ENCODE measurements at regions not wholly inside any gene's neighbourhood (a gene's known extent, or its start where the extent isn't known, plus 50 kb on each side); places are given as distances from the start of the nearest gene placed in this dataset.
"Not testable (repeated sequence)": the region's sequence is repeated elsewhere in the genome, so short reads cannot be mapped to it uniquely, and the experiment has no call there.

DNA sequence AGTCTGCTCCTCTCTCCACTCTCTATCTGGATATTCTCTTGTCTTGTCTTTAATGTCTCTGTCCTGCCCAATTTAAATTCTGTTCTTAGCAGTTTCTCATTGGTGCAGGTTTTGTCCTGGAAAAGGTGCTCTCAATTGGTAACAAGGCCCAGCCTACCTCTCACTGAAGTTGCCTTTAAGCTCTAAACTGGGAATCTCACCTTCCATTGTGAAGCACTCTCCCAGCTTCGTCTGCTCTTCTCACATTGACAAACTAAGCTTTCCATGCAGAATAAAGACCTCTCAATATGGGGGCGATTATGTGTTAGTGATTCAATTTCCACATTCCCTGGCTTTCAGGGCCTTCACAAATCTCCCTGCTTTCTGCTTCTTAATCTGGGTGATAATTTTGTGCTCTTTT, 1712.2 kb downstream of the GRIK2 start:
- H3K27ac Mint-ChIP-seq, result peak overlapping the region; percentile 31
- no peak for DNase-seq
- H3K36me3 Mint-ChIP-seq (ENCODE audit: low read depth), result no peaks in the 10 kb centered on the region
- H3K9me3 Mint-ChIP-seq, result peaks cover 3% of the 10 kb centered on the region
- no peak overlapping the region for H3K4me3 Mint-ChIP-seq
- no peaks in the 10 kb centered on the region for H3K4me1 Mint-ChIP-seq
- TF ChIP-seq, protein P1, sequence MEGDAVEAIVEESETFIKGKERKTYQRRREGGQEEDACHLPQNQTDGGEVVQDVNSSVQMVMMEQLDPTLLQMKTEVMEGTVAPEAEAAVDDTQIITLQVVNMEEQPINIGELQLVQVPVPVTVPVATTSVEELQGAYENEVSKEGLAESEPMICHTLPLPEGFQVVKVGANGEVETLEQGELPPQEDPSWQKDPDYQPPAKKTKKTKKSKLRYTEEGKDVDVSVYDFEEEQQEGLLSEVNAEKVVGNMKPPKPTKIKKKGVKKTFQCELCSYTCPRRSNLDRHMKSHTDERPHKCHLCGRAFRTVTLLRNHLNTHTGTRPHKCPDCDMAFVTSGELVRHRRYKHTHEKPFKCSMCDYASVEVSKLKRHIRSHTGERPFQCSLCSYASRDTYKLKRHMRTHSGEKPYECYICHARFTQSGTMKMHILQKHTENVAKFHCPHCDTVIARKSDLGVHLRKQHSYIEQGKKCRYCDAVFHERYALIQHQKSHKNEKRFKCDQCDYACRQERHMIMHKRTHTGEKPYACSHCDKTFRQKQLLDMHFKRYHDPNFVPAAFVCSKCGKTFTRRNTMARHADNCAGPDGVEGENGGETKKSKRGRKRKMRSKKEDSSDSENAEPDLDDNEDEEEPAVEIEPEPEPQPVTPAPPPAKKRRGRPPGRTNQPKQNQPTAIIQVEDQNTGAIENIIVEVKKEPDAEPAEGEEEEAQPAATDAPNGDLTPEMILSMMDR (IDR thresholded peaks at IDR 0.05), result no peak
- no peaks in the 10 kb centered on the region for H3K27me3 Mint-ChIP-seq (ENCODE audit: low read depth, poor library complexity)

DNA sequence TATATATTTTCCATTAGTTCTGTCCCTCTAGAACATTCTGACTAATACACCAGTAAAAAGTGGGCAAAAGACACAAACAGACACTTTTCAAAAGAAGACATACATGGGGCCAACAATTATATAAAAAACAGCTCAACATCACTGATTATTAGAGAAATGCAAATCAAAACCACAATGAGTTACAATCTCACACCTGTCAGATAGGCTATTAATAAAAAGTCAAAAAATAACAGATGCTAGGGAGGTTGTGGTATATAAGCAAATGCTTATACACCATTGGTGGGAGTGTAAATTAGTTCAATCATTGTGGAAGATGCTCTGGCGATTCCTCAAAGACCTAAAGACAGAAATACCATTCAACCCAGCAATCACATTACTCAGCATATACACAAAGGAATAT, 1707.8 kb downstream of the GRIK2 start:
- no peaks in the 10 kb centered on the region for H3K4me1 Mint-ChIP-seq
- H3K9me3 Mint-ChIP-seq, result peaks cover 11% of the 10 kb centered on the region
- no peaks in the 10 kb centered on the region for H3K36me3 Mint-ChIP-seq (ENCODE audit: low read depth)
- TF ChIP-seq, protein P1 (IDR thresholded peaks at IDR 0.05), result no peak
- DNase-seq, result no peak
- H3K4me3 Mint-ChIP-seq, result no peak overlapping the region
- peaks cover 5% of the 10 kb centered on the region for H3K27me3 Mint-ChIP-seq (ENCODE audit: low read depth, poor library complexity)
- no peak overlapping the region for H3K27ac Mint-ChIP-seq

- not testable (repeated sequence) for H3K36me3 Mint-ChIP-seq (ENCODE audit: low read depth); DNase-seq
These were observed 1698.9 kb downstream of the GRIK2 start for GRCh38 chr6:103092414-103092813.

DNA sequence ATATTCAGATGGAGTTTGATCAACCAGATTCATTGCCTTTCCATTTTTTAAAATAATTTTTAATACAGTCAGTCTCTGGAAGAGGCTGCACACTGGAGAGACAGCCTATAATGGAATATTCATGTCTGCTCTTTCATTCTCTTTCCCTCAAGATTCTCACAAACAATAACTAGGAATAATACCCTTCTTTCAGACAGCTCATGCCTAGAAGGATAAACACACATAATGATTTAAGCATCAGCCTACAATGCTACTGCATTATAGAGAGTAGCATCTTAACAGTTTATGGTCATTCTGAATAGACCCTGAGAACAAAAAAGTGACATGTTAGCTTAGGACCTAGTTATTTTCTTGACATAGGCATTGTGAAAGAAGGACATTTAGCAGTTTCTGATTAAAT, 1692.3 kb downstream of the GRIK2 start:
- TF ChIP-seq, protein P1 (IDR thresholded peaks at IDR 0.05), result no peak
- Mint-ChIP-seq H3K9me3 (no peaks in the 10 kb centered on the region), H3K4me1 (no peaks in the 10 kb centered on the region), H3K36me3 (ENCODE audit: low read depth) (no peaks in the 10 kb centered on the region), H3K27me3 (ENCODE audit: low read depth, poor library complexity) (no peaks in the 10 kb centered on the region), H3K27ac (no peak overlapping the region), H3K4me3 (no peak overlapping the region)
- no peak for DNase-seq

More at GRCh38 chr6:103092414-103092813, 1698.9 kb downstream of the GRIK2 start:
- H3K27me3 Mint-ChIP-seq (ENCODE audit: low read depth, poor library complexity); H3K4me3 Mint-ChIP-seq; H3K4me1 Mint-ChIP-seq; H3K27ac Mint-ChIP-seq: not testable (repeated sequence)
- peaks cover 19% of the 10 kb centered on the region for H3K9me3 Mint-ChIP-seq

DNA sequence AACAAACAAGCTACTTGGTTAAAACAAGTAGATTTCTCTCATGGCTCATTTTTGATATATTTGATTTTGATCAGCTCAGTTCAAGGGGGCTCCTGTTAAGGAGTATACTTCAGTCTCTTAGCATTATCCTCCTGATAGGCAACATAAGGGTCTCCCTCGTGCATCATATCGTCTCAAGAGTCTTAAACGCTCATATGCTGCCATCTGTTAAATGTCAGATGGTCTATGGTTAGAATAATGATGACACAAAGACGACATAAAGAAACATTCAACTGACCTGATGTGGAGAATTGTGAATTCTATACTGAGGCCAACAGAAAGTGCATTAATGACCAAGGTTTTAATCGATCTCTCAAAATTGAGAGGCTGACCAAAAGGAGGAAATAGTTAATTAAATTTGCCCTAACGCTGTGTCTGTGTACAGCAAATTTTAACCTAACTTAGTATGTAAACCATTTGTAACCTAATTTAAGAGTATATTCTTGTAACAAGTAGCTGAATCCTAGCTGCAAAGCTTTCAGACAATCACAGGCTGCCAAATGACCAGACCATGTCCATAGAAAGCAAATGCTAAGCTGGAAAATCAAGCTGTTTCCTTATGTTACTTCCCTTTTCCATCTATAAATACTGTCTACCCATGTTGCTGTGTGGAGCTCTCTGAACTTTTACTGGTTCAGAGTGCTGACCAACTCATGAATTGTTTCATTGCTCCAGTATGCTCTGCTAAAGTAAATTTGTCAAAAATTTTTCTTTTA, 1688.5 kb downstream of the GRIK2 start:
- H3K27ac Mint-ChIP-seq, result no peak overlapping the region
- no peak overlapping the region for H3K4me3 Mint-ChIP-seq
- H3K27me3 Mint-ChIP-seq (ENCODE audit: low read depth, poor library complexity), result no peaks in the 10 kb centered on the region
- TF ChIP-seq, protein P1 (IDR thresholded peaks at IDR 0.05), result no peak
- no peak for DNase-seq
- H3K36me3 Mint-ChIP-seq (ENCODE audit: low read depth), result no peaks in the 10 kb centered on the region
- no peaks in the 10 kb centered on the region for H3K9me3 Mint-ChIP-seq
- no peaks in the 10 kb centered on the region for H3K4me1 Mint-ChIP-seq

DNA sequence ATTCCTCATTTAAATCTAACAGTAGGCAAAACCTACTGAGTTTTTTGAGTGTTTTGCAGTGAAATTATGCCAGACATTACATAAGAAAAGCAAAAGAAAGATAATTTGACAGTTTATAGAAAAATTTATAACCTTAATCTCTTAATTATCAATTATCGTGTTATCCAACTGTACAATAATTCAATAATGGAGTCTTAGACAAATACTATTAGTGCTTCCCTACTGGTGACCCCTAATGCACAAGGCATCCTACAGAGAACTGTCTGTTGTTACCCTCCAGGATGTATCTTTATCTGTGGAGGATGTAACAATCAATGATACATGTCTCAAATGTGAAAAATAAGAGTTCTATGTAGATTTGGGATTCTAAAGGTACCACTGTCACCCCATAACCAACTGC, 1687.6 kb downstream of the GRIK2 start:
- Mint-ChIP-seq H3K9me3 (no peaks in the 10 kb centered on the region), H3K27ac (no peak overlapping the region), H3K27me3 (ENCODE audit: low read depth, poor library complexity) (peaks cover 3% of the 10 kb centered on the region)

More for the DNA sequence above, 1687.6 kb downstream of the GRIK2 start:
- H3K4me1 Mint-ChIP-seq, result no peaks in the 10 kb centered on the region
- DNase-seq, result no peak
- TF ChIP-seq, protein P1 (IDR thresholded peaks at IDR 0.05), result no peak
- no peaks in the 10 kb centered on the region for H3K36me3 Mint-ChIP-seq (ENCODE audit: low read depth)
- H3K4me3 Mint-ChIP-seq, result no peak overlapping the region

Measured in nephron progenitor cell (in vitro differentiated cells).